ENCODE measurements at regions not wholly inside any gene's neighbourhood (a gene's known extent, or its start where the extent isn't known, plus 50 kb on each side); places are given as distances from the start of the nearest gene placed in this dataset.

DNA sequence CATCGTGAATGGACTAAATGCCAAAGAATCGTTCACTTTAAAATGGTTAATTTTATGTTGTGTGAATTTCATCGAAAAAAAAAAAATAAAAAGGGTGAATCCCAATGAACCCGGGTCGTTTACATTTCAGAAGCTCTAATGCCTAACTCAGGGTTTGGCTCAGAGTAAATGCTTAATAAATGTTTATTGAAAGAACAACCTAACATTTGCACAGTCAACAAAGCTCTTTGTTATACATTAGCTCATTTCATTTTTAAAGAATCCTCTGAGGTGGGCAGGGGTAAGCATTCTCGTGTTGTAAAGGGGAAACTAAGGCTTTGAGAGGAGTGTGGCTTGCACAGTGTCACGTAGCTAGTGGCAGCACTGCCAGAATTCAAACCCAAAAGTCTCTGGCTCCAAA lies 109.5 kb downstream of the RPLP1 start:
- TF ChIP-seq BHLHE40 (IDR thresholded peaks at IDR 0.05; ENCODE audit: borderline replicate concordance) (no peak), SP1 (IDR thresholded peaks at IDR 0.05) (no peak), FOXK2 (IDR thresholded peaks at IDR 0.05) (no peak), TARDBP (IDR thresholded peaks at IDR 0.05) (no peak), ELF4 (IDR thresholded peaks at IDR 0.05) (no peak), NFRKB (IDR thresholded peaks at IDR 0.05) (no peak)

All from HEK293T (cell line).